ENCODE measurements at regions not wholly inside any gene's neighbourhood (a gene's known extent, or its start where the extent isn't known, plus 50 kb on each side); places are given as distances from the start of the nearest gene placed in this dataset.

DNA sequence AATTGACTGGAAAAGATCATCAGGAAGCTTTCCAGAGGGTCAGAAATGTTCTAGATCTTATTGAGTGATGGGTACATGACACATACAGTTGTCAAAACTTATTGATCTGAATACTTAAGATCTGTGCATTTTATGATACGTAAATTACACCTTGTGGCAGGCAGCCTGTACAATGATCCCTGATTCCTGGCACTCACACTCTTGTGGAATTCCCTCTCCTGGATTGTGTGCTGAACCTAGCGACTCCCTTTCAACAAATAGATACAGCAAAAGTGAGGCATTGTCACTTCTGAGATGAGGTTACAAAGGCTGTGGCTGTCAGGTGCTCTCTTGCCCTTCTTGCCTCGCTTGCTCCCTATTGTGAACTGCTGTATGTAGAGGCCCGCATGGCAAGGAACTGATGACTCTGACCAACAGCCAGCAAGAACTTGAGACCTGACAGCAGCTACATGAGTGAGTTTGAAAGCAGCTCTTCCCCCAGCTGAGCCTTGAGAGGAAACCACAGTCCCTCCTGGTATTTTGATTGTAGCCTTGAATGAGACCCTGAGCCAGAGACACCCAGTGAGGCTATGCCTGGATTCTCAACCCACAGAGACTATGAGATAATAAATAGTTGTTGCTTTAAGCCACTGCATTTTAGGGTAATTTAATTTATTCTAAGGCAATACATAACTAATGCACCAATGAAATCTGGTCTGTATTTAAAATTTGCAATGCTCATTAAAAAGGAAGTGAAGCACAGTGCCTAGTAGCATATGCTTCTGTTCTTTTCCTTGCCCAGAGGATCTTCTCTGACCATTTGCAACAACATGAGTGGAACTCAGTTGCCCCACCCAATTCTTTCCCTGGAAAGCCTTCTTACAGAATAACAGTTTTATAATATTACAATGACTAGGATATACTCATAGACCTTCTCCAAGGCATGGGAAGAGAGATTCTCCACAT is 60.5 kb upstream of the IZUMO1R start:
- no peaks in the 10 kb centered on the region for H3K36me3 ChIP-seq (ENCODE audit: control insufficient read depth in 2 of 2, extremely low read depth in 1 of 2, insufficient read depth in 2 of 2, low read length in 2 of 2)
- H3K4me1 ChIP-seq (ENCODE audit: control insufficient read depth, extremely low read depth, insufficient read depth, low read length) = no peaks in the 10 kb centered on the region
- H3K9me3 ChIP-seq (replicated peaks; ENCODE audit: control insufficient read depth, insufficient read depth, low read length) = no peaks in the 10 kb centered on the region
- H3K9ac ChIP-seq (replicated peaks; ENCODE audit: extremely low read depth, insufficient read depth, low read length) = no peak overlapping the region
- no peak overlapping the region for H2AFZ ChIP-seq (ENCODE audit: low read depth, low read length)
- ChIA-PET POLR2A (no interaction called here), CTCF (no interaction called here)
- DNase-seq (ENCODE audit: low read depth, low spot score) (no peak), FAIRE-seq (no peak)
- no peak for TF ChIP-seq POLR2A (IDR thresholded peaks at IDR 0.05; ENCODE audit: low read depth, low read length)
- TF ChIP-seq JUN (IDR thresholded peaks at IDR 0.05; ENCODE audit: borderline replicate concordance, insufficient read depth, insufficient read length, low read depth) = no peak
- TF ChIP-seq FOS (IDR thresholded peaks at IDR 0.05; ENCODE audit: borderline replicate concordance, insufficient read depth, low read length) = no peak
- TF ChIP-seq, protein P1, sequence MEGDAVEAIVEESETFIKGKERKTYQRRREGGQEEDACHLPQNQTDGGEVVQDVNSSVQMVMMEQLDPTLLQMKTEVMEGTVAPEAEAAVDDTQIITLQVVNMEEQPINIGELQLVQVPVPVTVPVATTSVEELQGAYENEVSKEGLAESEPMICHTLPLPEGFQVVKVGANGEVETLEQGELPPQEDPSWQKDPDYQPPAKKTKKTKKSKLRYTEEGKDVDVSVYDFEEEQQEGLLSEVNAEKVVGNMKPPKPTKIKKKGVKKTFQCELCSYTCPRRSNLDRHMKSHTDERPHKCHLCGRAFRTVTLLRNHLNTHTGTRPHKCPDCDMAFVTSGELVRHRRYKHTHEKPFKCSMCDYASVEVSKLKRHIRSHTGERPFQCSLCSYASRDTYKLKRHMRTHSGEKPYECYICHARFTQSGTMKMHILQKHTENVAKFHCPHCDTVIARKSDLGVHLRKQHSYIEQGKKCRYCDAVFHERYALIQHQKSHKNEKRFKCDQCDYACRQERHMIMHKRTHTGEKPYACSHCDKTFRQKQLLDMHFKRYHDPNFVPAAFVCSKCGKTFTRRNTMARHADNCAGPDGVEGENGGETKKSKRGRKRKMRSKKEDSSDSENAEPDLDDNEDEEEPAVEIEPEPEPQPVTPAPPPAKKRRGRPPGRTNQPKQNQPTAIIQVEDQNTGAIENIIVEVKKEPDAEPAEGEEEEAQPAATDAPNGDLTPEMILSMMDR (IDR thresholded peaks at IDR 0.05; ENCODE audit: extremely low read depth in 1 of 2, insufficient read depth in 1 of 2, low read depth in 1 of 2, low read length in 2 of 2) = no peak
- TF ChIP-seq MYC (IDR thresholded peaks at IDR 0.05; ENCODE audit: low read depth, low read length) = no peak
- TF ChIP-seq MAX (IDR thresholded peaks at IDR 0.05; ENCODE audit: insufficient read depth, insufficient read length) = no peak
- TF ChIP-seq GATA2 (IDR thresholded peaks at IDR 0.05; ENCODE audit: insufficient read depth, insufficient read length, low read depth, low read length) = no peak
- TF ChIP-seq POLR2AphosphoS5 (IDR thresholded peaks at IDR 0.05; ENCODE audit: insufficient read depth, low read depth, low read length) = no peak
- no peaks in the 10 kb centered on the region for H3K79me2 ChIP-seq (ENCODE audit: control insufficient read depth, insufficient read depth, low read length)
- H3K9me1 ChIP-seq (replicated peaks; ENCODE audit: control insufficient read depth, extremely low read depth, insufficient read depth, low read length) = no peaks in the 10 kb centered on the region
- intact Hi-C loops (cut with micrococcal nuclease) = no loop called here
- no peak overlapping the region for H3K4me2 ChIP-seq (ENCODE audit: insufficient read depth, low read length)
- dilution Hi-C loops (cut with MboI; ENCODE audit: extremely low pct_ligation_motif_present, low sequenced_read_pairs) = no loop called here
- H3K27me3 ChIP-seq (ENCODE audit: control insufficient read depth in 2 of 2, insufficient read depth in 2 of 2, low read length in 2 of 2) = no peaks in the 10 kb centered on the region
- H3K4me3 ChIP-seq (replicated peaks in 1 of 3; ENCODE audit: insufficient read depth in 1 of 3, low read depth in 1 of 3, low read length in 3 of 3) = no peak overlapping the region
- no TSS peak for BruUV-seq (replicated peaks)
- H4K20me1 ChIP-seq (replicated peaks; ENCODE audit: control insufficient read depth, extremely low read depth, insufficient read depth, low read length) = no peaks in the 10 kb centered on the region
- H3K27ac ChIP-seq (ENCODE audit: insufficient read depth, low read depth, low read length) = no peak overlapping the region

Measured in endothelial cell of umbilical vein (primary cell).